PC-9 (cell line): ENCODE measurements at regions not wholly inside any gene's neighbourhood (a gene's known extent, or its start where the extent isn't known, plus 50 kb on each side); places are given as distances from the start of the nearest gene placed in this dataset.

Experiments
- CTCF ChIP-seq: fragments of 200-600 bp; sonication (generic); conservative IDR thresholded peaks from 2 replicates; pipeline ENCODE4 v1.6.1; 2017; ENCODE audit warnings: mixed run types, antibody characterized with exemption, mild to moderate bottlenecking, moderate library complexity
- EZH2 ChIP-seq: fragments of 200-600 bp; sonication (generic); IDR thresholded peaks from 2 replicates; pipeline ENCODE4 v1.8.0; 2017; ENCODE audit warnings: antibody characterized with exemption, low read depth

DNA sequence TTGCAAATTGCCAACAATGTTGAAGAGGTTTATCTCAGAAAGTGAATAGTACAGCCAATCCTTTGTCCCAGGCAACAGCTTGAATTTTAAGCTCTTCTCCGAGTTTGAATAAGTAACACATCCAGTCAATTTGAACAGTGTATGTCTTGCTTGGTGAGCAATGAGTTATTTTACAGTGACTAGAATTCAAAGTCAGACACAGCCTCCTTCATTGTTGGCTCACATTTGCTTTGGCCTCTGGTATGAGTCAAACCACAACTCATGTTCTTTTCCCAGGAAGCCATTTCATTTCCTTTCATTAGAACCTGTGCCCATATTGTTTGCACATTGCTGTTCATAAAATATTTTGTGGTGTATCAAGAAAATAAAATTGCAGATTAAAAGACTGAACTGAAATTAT is 622.0 kb upstream of the DAB2 start:
- no peak for TF ChIP-seq CTCF
- TF ChIP-seq EZH2, result no peak
